Mesenchymal stem cell (in vitro differentiated cells and primary cell): ENCODE measurements at regions not wholly inside any gene's neighbourhood (a gene's known extent, or its start where the extent isn't known, plus 50 kb on each side); places are given as distances from the start of the nearest gene placed in this dataset.

Experiments
- DNase-seq: peaks from one replicate; pipeline ENCODE4 v3.0.0-alpha.2; 2013
- H2AFZ ChIP-seq: one replicate; pipeline ENCODE4 v1.6.1; 2013; ENCODE audit warnings: low read depth, mild to moderate bottlenecking, control low read depth, inconsistent platforms, low read length, moderate library complexity
- H2AK5ac ChIP-seq: 2 replicates; pipeline ENCODE4 v1.6.1; 2013; ENCODE audit warnings: low read length, moderate library complexity, mild to moderate bottlenecking, inconsistent platforms; ENCODE audit not compliant: severe bottlenecking
- H2BK120ac ChIP-seq: one replicate; pipeline ENCODE4 v1.6.1; 2013; ENCODE audit warnings: low read depth, mild to moderate bottlenecking, inconsistent platforms, low read length, moderate library complexity
- H2BK12ac ChIP-seq, 2 experiments: one replicate each; pipeline ENCODE4 v1.6.1; 2013; ENCODE audit warnings: inconsistent platforms in 2 of 2, low read length in 2 of 2, mild to moderate bottlenecking in 2 of 2, moderate library complexity in 2 of 2, control low read depth in 1 of 2
- H2BK15ac ChIP-seq: one replicate; pipeline ENCODE4 v1.6.1; 2013; ENCODE audit warnings: mild to moderate bottlenecking, low read depth, inconsistent platforms; ENCODE audit not compliant: poor library complexity, severe bottlenecking
- H2BK5ac ChIP-seq: 2 replicates; pipeline ENCODE4 v1.6.1; 2013; ENCODE audit warnings: low read depth, mild to moderate bottlenecking, low read length, control low read depth, inconsistent platforms; ENCODE audit not compliant: poor library complexity, severe bottlenecking
- H3K14ac ChIP-seq, 2 experiments: one replicate each; pipeline ENCODE4 v1.6.1; 2013; ENCODE audit warnings: inconsistent platforms in 2 of 2, low read length in 2 of 2, control low read depth in 1 of 2, mild to moderate bottlenecking in 1 of 2, moderate library complexity in 1 of 2
- H3K18ac ChIP-seq, 2 experiments: one replicate each; pipeline ENCODE4 v1.6.1; 2013; ENCODE audit warnings: inconsistent platforms in 2 of 2, low read length in 2 of 2, control low read depth in 1 of 2, low read depth in 1 of 2, mild to moderate bottlenecking in 1 of 2
- H3K23ac ChIP-seq, 2 experiments: one replicate each; pipeline ENCODE4 v1.6.1; 2013; ENCODE audit warnings: inconsistent platforms in 2 of 2, low read length in 2 of 2, mild to moderate bottlenecking in 2 of 2, moderate library complexity in 2 of 2, control low read depth in 1 of 2
- H3K27ac ChIP-seq: 2 replicates; pipeline ENCODE4 v1.5.1; 2013; ENCODE audit warnings: mild to moderate bottlenecking, moderate library complexity, low read length, control low read depth, inconsistent platforms; ENCODE audit not compliant: poor library complexity, severe bottlenecking
- H3K27me3 ChIP-seq, 2 experiments: 2 replicates each; pipeline versions ENCODE4 v1.6.1 to v1.7.0; 2013; ENCODE audit warnings: low read length in 2 of 2, mild to moderate bottlenecking in 2 of 2, moderate library complexity in 2 of 2, control low read depth in 1 of 2, inconsistent platforms in 1 of 2; ENCODE audit not compliant: control insufficient read depth in 1 of 2, insufficient read depth in 1 of 2
- H3K36me3 ChIP-seq, 2 experiments: 2 replicates each; pipeline versions ENCODE4 v1.6.1 to v1.7.0; 2013; ENCODE audit warnings: low read length in 2 of 2, control low read depth in 1 of 2, inconsistent platforms in 1 of 2, low read depth in 1 of 2, mild to moderate bottlenecking in 1 of 2; ENCODE audit not compliant: insufficient read depth in 2 of 2, control insufficient read depth in 1 of 2
- H3K4ac ChIP-seq, 2 experiments: one replicate each; pipeline ENCODE4 v1.6.1; 2013; ENCODE audit warnings: inconsistent platforms in 2 of 2, low read length in 2 of 2, mild to moderate bottlenecking in 2 of 2, moderate library complexity in 2 of 2, control low read depth in 1 of 2, low read depth in 1 of 2
- H3K4me1 ChIP-seq: 2 replicates; pipeline ENCODE4 v1.6.1; 2013; ENCODE audit warnings: low read depth, low read length, control low read depth; ENCODE audit not compliant: control insufficient read depth, insufficient read depth
- H3K4me2 ChIP-seq: 2 replicates; pipeline ENCODE4 v1.6.1; 2013; ENCODE audit warnings: low read length, mild to moderate bottlenecking, inconsistent platforms; ENCODE audit not compliant: poor library complexity, severe bottlenecking
- H3K4me3 ChIP-seq, 2 experiments: 2 replicates each; pipeline versions ENCODE4 v1.5.1 to v1.7.0; 2013; ENCODE audit warnings: low read length in 2 of 2, mild to moderate bottlenecking in 2 of 2, control low read depth in 1 of 2, low read depth in 1 of 2; ENCODE audit not compliant: insufficient read depth in 1 of 2
- H3K79me1 ChIP-seq: replicated peaks from 2 replicates; pipeline ENCODE4 v1.6.1; 2013; ENCODE audit warnings: mild to moderate bottlenecking, control low read depth, low read length, inconsistent platforms; ENCODE audit not compliant: poor library complexity, severe bottlenecking
- H3K9ac ChIP-seq: 2 replicates; pipeline ENCODE4 v1.7.0; 2013; ENCODE audit warnings: mild to moderate bottlenecking, low read length, moderate library complexity
- H3K9me3 ChIP-seq: 2 replicates; pipeline ENCODE4 v1.7.0; 2013; ENCODE audit warnings: mild to moderate bottlenecking, low read length; ENCODE audit not compliant: control insufficient read depth
- H4K8ac ChIP-seq: one replicate; pipeline ENCODE4 v1.6.1; 2013; ENCODE audit warnings: inconsistent platforms, mild to moderate bottlenecking, low read length, moderate library complexity
- H4K91ac ChIP-seq: one replicate; pipeline ENCODE4 v1.6.1; 2013; ENCODE audit warnings: mild to moderate bottlenecking, low read length, inconsistent platforms
- WGBS: methylation state at CpG from one replicate; pipeline ENCODE4 v1.1.7; 2013; ENCODE audit warnings: mixed read lengths; 5-methylcytosine and 5-hydroxymethylcytosine counted together

GRCh38 chr17:71521724-71522123 is 599.1 kb upstream of the SOX9 start:
- Histone ChIP-seq H3K4me3 (no peak overlapping the region), H4K8ac (no peak overlapping the region), H3K27me3 (no peaks in the 10 kb centered on the region), H2AK5ac (no peak overlapping the region), H3K9ac (no peak overlapping the region), H3K4me2 (no peak overlapping the region), H3K23ac (no peak overlapping the region), H3K4ac (no peak overlapping the region), H3K18ac (no peak overlapping the region), H4K91ac (no peak overlapping the region), H2BK12ac (no peak overlapping the region), H3K36me3 (no peaks in the 10 kb centered on the region), H3K79me1 (no peaks in the 10 kb centered on the region), H2BK120ac (no peak overlapping the region), H2AFZ (no peak overlapping the region), H3K9me3 (no peaks in the 10 kb centered on the region), H3K14ac (no peak overlapping the region), H3K27ac (no peak overlapping the region), H3K4me1 (no peaks in the 10 kb centered on the region), H2BK5ac (no peak overlapping the region), H2BK15ac (no peak overlapping the region)
- WGBS: 57% methylated on average over 2 of the region's 2 CpGs
- DNase-seq: no peak

- H4K8ac ChIP-seq: no peak overlapping the region
- H4K91ac ChIP-seq: no peak overlapping the region
Measured at GRCh38 chr17:71522383-71522782, 598.4 kb upstream of the SOX9 start.

GRCh38 chr17:71527311-71527710 is 593.5 kb upstream of the SOX9 start:
- Histone ChIP-seq H3K4me3 (no peak overlapping the region), H3K79me1 (no peaks in the 10 kb centered on the region), H2BK12ac (no peak overlapping the region), H3K9ac (no peak overlapping the region), H2AFZ (no peak overlapping the region), H3K9me3 (no peaks in the 10 kb centered on the region), H2BK5ac (no peak overlapping the region), H4K91ac (no peak overlapping the region), H4K8ac (no peak overlapping the region), H3K4me2 (no peak overlapping the region), H3K27me3 (no peaks in the 10 kb centered on the region), H3K4me1 (no peaks in the 10 kb centered on the region), H3K27ac (peak overlapping the region; percentile 14), H2BK15ac (no peak overlapping the region), H3K23ac (no peak overlapping the region), H3K4ac (no peak overlapping the region), H3K14ac (no peak overlapping the region), H3K18ac (no peak overlapping the region), H3K36me3 (no peaks in the 10 kb centered on the region), H2AK5ac (no peak overlapping the region), H2BK120ac (no peak overlapping the region)
- no peak for DNase-seq
- 100% methylated on average over 3 of the region's 6 CpGs for WGBS

More at GRCh38 chr17:71522383-71522782, 598.4 kb upstream of the SOX9 start:
- Histone ChIP-seq H3K27ac (no peak overlapping the region), H3K4me1 (no peaks in the 10 kb centered on the region), H3K4me2 (no peak overlapping the region), H3K4me3 (no peak overlapping the region), H3K36me3 (no peaks in the 10 kb centered on the region), H2BK15ac (no peak overlapping the region), H3K27me3 (no peaks in the 10 kb centered on the region), H3K79me1 (no peaks in the 10 kb centered on the region), H2AK5ac (no peak overlapping the region), H2BK12ac (no peak overlapping the region), H3K23ac (no peak overlapping the region), H3K9me3 (no peaks in the 10 kb centered on the region), H2BK5ac (no peak overlapping the region), H3K9ac (no peak overlapping the region), H2AFZ (no peak overlapping the region), H2BK120ac (no peak overlapping the region), H3K4ac (no peak overlapping the region), H3K14ac (no peak overlapping the region), H3K18ac (no peak overlapping the region)
- WGBS: 90% methylated on average over 1 of the region's 1 CpG
- DNase-seq: no peak

DNA sequence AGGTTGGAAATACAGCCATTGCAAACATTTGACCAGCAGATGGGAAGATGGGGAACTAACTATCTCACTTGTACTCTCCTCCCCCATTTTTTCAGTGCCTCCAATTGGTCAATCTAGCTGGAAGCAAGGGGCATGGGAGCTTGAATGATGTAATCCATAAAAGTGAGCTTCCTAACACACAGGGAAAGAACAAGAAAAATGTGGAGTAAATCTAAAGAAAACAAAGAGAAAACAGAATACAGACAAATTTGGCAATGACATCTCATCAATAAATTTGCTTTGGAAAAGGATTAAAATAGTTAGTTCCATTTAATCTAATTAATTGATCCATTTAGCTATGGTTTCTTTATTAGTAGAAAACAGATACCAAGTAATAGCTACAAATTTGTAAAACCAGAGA is 592.6 kb upstream of the SOX9 start:
- no peak overlapping the region for H2BK120ac ChIP-seq
- H2AK5ac ChIP-seq: no peak overlapping the region
- no peak overlapping the region for H3K4me3 ChIP-seq
- H2AFZ ChIP-seq: no peak overlapping the region
- H3K4me1 ChIP-seq: no peaks in the 10 kb centered on the region
- H3K23ac ChIP-seq: no peak overlapping the region
- no peak overlapping the region for H2BK5ac ChIP-seq
- no peak overlapping the region for H2BK12ac ChIP-seq
- H3K18ac ChIP-seq: no peak overlapping the region
- no peak overlapping the region for H4K8ac ChIP-seq
- H3K79me1 ChIP-seq: no peaks in the 10 kb centered on the region
- no peak overlapping the region for H3K4ac ChIP-seq
- DNase-seq: no peak
- H3K4me2 ChIP-seq: no peak overlapping the region
- no peaks in the 10 kb centered on the region for H3K9me3 ChIP-seq
- no peak overlapping the region for H3K27ac ChIP-seq
- H3K27me3 ChIP-seq: no peaks in the 10 kb centered on the region
- no peak overlapping the region for H3K9ac ChIP-seq
- H4K91ac ChIP-seq: no peak overlapping the region
- no peak overlapping the region for H3K14ac ChIP-seq
- H2BK15ac ChIP-seq: no peak overlapping the region
- H3K36me3 ChIP-seq: no peaks in the 10 kb centered on the region
